NCI-H748 treated with DMSO at 0.1 percent for 48 hours (cell line): ENCODE measurements at regions not wholly inside any gene's neighbourhood (a gene's known extent, or its start where the extent isn't known, plus 50 kb on each side); places are given as distances from the start of the nearest gene placed in this dataset.

Experiments
- DNase-seq: peaks from one replicate; lab custom pipeline; 2025; lab: John Stamatoyannopoulos, UW

DNA sequence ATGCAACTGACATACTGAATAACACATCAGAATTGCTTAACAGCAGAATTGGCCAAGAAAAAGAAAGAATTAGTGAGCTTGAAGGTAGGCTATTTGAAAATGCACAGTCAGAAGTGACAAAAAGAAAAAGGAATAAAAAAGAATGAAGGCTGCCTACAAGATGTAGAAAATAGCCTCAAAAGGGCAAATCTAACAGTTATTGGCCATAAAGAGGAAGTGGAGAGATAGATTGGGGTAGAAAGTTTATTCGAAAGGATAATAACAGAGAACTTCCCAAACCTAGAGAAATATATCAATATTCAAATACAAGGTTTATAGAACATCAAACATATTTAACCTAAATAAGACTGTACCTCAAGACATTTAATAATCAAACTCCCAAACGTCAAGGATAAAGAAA, 67.5 kb downstream of the ATP6V1G3 start:
- no peak for DNase-seq

GRCh38 chr1:198472119-198472518, 68.4 kb downstream of the ATP6V1G3 start:
- no peak for DNase-seq

- no peak for DNase-seq
These were observed 72.6 kb downstream of the ATP6V1G3 start for GRCh38 chr1:198467907-198468306.

DNA sequence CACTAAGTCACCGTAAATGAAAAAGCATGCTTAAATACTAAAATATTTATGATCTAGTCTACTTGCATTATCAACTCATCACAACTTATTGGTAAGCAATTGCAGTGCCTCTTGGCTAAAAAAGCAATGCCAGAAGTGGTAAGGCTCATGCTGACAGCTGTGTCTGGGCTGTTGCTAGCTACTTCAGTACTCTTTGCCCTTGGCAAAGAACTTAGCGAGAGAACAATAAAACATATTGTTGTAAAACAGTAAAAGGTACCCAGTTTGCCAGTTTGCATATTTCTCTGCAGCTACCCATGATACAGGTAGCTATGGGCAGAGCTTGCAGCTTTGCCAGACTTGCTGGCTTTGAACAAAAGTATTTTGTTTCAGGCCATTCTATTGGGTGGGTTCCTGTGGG, 73.1 kb downstream of the ATP6V1G3 start:
- no peak for DNase-seq

- DNase-seq: peak; percentile 28
These were observed 75.0 kb downstream of the ATP6V1G3 start for GRCh38 chr1:198465201-198466144.

DNA sequence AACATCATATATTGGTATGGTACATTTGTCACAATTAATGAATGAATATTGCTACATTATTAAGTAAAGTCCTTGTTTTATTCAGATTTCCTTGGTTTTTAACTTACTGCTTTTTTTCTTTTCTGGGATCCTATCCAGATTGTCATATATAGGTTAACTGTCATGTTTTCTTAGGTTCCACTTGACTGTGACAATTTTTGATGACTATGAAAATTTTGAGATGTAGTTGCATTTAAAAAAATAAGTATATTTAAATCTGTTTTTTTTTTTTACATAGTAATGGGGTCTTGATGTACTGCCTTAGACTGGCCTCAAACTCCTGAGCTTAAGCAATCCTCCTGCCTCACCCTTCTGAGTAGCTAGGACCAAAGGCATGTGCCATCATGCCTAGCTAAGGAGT, 76.8 kb downstream of the ATP6V1G3 start:
- DNase-seq: no peak

GRCh38 chr1:198462365-198463019, 78.0 kb downstream of the ATP6V1G3 start:
- DNase-seq: no peak

GRCh38 chr1:198455966-198456365, 84.5 kb downstream of the ATP6V1G3 start:
- no peak for DNase-seq

- DNase-seq: no peak
These were observed 90.6 kb downstream of the ATP6V1G3 start for GRCh38 chr1:198449727-198450433.

GRCh38 chr1:198449261-198449660, 91.2 kb downstream of the ATP6V1G3 start:
- DNase-seq: no peak

- no peak for DNase-seq
These were observed 93.0 kb downstream of the ATP6V1G3 start for GRCh38 chr1:198447468-198447867.

- DNase-seq: no peak
These were observed 94.6 kb downstream of the ATP6V1G3 start for GRCh38 chr1:198445872-198446271.

GRCh38 chr1:198444792-198445191, 95.7 kb downstream of the ATP6V1G3 start:
- no peak for DNase-seq

DNA sequence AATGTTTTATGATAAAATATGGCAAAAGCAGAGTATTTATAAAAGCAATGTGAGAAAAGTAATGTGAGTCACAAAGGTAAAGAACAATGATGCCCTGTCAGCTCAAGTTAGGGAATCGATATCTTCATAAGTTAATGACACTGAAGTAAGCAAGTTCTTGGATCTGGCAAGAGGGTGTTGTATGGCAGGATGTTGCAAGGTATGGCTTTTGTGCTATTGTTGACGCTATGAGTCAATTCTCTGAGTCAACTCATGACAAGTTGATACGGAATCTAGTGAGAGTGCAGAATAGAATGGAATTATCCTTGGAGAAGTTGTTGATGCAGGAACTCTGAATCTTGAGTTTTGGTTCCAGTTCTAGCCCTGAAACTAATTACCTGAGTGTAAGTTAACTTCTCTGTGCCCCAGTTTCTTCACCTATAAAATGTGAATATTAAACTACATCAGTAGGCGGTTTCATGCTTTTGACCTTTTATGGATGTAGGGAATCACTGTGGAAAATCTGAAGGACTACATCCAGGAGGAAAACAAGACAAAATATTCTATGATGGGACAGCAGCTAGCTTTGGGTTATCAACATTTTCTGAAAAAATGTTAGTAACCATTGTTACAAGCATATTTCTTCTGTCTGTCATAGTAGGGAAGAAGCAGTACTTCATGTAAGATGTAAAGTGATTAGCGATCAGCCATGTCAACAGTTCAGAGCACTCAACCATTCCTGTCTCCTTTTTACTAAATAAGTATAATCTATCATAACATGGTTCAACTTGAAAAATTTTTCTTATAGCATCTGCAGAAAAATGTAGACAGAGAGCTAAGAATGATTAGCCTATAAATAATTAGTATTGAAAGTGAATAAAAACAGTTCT, 96.9 kb downstream of the ATP6V1G3 start:
- no peak for DNase-seq

- DNase-seq: no peak
These were observed 99.6 kb downstream of the ATP6V1G3 start for GRCh38 chr1:198440842-198441241.

DNA sequence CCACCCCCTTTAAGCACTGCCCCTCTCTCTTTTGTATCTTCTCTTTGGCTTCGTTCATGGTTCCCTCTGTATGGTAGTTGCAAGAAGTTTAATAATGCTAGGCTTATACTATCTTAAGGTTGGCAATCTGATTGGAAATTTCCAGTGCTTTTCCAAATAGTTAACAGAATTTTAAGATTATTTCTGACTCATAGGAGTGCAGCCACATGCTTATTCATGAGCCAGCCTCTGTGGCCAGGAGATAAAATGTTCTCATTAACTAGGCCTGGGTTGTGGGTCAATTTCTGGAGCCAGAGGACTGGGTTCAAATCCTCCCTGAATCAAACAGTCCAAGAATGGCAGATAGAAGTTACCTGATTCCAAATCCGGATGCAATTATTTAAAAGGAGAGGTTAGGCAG, 103.1 kb downstream of the ATP6V1G3 start:
- DNase-seq: no peak

GRCh38 chr1:198436276-198436675, 104.2 kb downstream of the ATP6V1G3 start:
- DNase-seq: no peak

DNA sequence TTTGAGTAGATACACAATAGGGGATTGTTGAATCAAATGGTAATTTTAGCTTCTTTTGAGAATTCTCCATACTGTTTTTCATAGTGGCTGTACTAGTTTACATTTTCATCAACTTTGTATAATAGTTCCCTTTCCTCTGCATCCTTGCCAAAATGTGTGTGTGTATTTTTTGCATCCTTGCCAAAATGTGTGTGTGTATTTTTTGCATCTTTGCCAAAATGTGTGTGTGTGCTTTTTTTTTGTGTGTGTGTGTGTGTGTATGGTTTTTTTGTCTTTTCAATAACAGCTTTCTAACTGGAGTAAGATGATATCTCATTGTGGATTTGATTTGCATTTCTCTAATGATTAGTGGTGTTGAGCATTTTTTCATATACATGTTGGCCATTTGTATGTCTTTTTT, 105.4 kb downstream of the ATP6V1G3 start:
- no peak for DNase-seq

- DNase-seq: no peak
These were observed 116.0 kb downstream of the ATP6V1G3 start for GRCh38 chr1:198424441-198424840.

- DNase-seq: peak; percentile 4
These were observed 116.8 kb downstream of the ATP6V1G3 start for GRCh38 chr1:198423673-198424072.

DNA sequence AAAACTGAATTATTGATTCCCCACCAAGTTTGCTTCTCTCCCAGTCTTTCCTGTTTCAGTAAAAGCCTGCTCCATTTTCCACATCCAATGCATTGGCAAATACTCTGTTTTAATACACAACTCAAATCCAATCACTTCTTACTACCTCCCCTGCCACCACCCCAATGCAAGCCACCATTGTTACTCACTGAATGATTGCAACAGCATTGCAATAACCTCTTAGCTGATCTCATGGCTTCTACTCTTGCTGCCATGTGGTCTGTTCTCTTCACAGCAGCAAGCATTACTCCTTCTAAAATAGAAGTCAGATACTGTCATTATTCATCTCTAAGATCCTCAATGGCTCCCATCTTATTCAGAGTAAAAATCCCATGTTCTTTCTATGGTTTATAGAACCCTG, 123.4 kb downstream of the ATP6V1G3 start:
- no peak for DNase-seq

DNA sequence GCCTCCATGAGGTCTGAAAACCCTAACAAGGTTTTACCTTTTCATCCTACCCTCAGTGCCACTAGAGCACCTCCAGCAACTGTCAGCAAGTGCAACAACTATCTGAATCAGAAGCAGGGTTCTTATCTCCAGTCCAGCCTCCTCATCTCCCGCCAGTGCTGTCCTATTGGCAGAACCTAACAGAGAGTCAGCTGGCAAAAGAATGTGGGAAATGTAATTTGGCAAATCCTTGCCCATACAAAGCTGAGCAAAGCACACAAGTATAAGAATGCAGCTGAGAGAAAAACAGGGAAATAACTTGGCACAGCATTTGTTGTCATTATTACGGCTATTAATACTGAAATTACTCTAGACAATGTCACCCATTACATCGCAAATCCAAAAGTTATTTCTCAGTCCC, 124.2 kb downstream of the ATP6V1G3 start:
- no peak for DNase-seq
